Urothelium cell line (cell line): ENCODE measurements at regions not wholly inside any gene's neighbourhood (a gene's known extent, or its start where the extent isn't known, plus 50 kb on each side); places are given as distances from the start of the nearest gene placed in this dataset.
A peak's percentile ranks its signal among the peaks of the same experiment; 100 is the strongest.

Source experiments
- DNase-seq: peaks from one replicate; pipeline ENCODE4 v3.0.0; 2011; ENCODE audit warnings: low spot score, mixed read lengths
- FAIRE-seq: peaks from 2 replicates; lab custom pipeline; 2011; peaks lifted over from hg19 to GRCh38; lab: Jason Lieb, UNC

DNA sequence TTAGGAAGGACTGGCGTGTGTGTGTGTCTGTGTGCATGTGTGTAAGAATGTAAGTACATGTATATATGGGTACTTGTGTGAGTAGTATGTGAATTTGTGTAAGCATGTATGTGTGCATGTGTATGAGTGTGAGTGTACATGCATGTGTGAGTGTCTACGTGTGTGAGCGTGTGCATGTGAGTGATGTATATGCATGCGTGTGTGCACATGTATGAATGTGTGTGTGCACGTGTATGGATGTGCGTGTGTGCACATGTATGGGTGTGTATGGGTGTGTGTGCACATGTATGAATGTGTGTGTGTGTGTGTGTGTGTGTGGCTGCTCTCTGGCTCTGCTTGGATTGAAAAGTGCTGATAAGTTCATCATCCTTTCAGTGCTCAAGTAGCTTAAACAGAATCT is 154.5 kb downstream of the TENT4A start:
- peak; percentile 92 for FAIRE-seq

DNA sequence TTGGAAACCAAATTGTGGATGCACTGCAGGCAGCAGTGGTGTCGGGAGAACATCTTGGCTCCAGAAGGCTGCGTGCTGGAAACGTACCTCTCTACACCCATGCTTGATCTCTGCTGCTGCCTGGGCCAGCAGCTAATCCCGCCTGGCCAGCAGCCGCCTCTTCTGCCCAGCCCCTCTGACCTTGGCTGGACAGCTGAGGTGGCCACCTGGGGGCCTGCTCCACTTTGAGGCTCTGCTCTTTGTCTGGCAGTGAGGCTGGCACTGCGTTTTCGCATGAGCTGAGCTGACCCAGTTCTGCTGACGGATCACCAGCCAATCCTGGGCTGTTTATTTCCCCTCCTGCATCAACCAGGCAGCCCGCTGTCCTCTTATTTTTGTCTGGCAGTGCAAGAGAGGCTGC is 154.9 kb downstream of the TENT4A start:
- no peak for FAIRE-seq
- DNase-seq = no peak

More for the DNA sequence above, 154.5 kb downstream of the TENT4A start:
- no peak for DNase-seq

DNA sequence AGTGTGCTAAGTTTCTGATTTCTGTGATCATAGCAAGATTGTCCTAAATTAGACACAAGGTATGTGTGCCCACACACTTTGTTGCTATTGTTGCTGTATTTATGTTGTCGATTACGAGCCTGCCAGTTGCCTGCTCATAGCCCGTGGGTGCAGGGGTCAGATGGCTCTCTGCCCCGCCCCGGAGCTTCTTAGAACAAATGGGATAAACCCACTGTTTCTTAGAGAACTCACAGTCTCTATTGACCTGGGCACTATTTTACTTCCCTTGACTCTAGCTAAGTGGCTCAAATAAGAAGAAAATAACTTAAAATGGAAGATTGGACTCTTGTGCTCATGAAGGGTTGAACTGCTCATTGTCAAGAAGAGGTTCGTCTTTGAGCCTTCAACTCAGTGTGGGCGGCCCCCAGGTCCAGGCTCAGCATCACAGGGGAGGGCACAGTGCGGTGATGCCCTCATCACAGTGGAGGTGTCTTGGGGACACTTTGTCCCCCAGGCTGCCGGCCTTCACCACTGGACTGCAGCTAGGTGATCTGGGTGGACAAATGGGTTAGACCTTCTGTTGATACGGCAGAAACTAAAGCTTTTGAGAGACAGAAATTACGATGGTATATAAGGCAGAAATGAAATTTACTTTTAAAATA is 155.5 kb downstream of the TENT4A start:
- DNase-seq (no peak), FAIRE-seq (no peak)

DNA sequence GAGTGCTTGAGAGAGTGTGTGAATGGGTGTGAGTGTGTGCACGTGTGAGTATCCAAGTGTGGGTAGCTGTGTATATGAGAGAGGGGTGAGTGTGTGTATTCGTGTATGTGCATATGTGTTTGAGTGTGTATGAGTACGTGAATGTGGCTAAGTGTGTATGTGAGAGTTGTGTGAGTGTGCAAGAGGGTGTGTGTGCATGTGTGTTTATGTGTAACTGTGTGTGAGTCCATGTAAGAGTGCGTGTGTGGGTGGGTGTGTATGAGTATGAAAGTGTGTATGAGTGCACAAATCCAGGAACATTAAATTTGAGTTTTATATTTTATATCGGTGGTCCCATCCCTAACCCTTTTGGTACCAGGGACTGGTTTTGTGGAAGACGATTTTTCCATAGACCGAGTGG is 156.4 kb downstream of the TENT4A start:
- FAIRE-seq = no peak
- DNase-seq = no peak

DNA sequence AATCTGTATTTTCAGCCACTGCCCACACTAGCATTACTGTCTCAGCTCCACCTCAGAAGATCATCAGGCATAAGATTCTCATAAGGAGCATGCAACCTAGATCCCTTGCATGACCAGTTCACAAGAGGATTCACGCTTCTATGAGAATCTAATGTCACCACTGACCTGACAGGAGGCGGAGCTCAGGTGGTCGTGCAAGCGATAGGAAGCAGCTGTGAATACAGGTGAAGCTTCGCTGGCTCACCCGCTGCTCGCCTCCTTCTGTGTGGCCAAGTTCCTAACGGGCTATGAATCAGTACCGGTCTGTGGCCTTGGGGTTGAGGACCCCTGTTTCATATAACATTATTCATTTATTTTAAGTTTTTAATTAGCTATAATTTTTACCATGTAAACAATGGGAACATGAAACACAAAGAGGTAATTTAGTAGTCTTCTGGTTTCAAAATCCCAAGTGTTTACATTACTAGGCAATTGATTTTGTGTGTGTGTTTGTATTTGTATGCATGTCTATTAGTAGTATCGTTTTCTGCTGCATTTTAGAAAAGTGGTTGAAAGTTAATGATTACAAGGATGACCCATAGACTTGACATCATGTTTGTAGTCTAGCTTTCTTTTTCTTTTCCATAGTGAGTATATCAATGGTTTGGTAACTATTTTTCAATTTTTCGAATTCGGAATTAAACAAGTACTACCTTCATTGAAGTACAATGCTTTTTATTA is 159.4 kb downstream of the TENT4A start:
- DNase-seq (no peak), FAIRE-seq (no peak)

DNA sequence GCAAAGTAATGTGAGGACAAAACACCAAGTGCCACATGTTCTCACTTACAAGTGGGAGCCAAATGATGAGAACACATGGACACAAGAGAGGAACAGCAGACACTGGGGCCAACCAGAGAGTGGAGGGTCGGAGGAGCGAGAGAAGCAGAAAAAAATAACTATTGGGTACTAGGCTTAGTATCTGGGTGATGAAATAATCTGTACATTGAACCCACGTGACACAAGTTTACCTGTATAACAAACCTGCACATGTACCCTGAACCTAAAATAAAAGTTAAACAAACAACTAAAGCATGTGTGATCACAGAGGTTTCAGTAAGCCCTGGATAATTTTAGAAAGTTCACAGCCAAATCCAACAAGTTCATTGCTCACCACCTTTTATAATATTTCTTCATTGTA is 160.1 kb downstream of the TENT4A start:
- FAIRE-seq = no peak
- no peak for DNase-seq

DNA sequence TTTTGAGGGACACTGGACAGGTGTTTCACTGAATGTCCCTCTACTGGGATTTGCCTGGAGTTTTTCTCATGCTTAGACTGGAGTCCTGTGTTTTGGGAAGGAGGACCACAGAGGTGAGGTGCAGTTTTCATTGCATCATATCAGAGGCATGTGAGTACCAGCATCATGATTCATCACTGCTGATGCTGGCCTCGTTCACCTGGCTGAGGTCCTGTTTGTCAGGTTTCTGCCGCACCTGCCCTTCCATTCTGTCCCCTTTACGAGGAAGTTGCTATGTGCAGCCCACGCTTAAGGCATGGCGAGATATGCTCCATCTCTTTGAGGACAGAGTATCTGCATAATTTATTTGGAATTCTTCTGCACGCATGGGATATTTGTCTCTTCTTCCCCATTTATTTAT is 162.1 kb downstream of the TENT4A start:
- no peak for DNase-seq
- no peak for FAIRE-seq

DNA sequence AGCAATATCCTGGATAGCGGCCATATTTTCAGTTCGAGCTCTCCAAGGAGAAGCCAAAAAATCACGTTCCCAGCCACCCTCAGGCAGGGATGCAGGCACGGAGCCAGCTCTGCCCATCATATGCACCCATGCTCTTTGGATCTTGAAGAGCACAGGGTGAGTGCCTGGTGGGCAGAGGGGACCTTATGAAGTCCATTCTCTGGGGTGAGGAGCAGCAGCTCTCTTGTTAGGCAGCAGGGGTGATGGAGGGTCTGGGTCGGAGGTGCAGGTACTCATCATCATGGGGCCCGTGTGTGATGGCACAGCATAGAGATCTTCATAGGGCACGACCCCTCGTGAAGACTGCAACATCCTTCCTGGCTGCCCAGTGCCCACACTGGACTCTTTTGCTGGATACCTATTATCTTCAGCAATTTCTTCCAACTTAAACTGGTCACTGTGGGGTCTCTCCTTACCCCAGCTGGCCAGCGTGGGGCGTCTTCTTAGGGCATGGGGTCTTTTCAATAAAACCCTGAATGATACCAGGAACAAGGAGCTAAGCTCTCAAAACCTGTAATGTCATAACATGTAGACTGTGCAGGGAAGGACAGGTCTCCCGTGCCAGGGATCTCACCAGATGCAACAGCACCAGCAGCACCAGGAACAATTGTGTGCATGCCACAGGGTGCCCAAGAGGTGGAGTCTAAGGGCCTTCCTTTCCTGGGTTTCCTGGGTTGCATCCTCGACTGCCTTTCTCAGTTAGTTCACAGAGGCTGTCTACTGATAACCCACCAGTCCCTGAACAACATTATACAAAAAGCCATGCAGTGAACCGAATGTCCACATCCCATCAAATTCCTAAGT is 165.0 kb downstream of the TENT4A start:
- DNase-seq (no peak), FAIRE-seq (no peak)

DNA sequence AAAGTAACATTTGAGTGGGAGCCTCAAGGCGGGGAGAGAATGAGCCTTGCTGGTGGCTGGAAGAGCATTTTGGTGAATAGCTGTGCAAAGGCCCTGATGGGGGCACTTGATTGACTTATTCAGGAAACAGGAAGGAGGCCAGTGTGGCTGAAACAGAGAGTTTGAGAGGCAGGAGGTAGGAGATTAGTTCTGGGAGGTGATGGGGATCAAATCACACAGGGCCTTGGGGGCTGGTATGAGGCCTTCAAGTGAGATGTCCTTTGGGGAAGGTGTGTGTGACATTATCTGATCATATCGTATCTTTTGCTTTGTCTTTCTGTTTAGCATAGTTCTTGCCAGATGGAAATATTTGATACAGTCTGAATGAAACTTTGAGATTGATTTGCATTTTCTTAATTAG is 172.3 kb downstream of the TENT4A start:
- DNase-seq (no peak), FAIRE-seq (no peak)

DNA sequence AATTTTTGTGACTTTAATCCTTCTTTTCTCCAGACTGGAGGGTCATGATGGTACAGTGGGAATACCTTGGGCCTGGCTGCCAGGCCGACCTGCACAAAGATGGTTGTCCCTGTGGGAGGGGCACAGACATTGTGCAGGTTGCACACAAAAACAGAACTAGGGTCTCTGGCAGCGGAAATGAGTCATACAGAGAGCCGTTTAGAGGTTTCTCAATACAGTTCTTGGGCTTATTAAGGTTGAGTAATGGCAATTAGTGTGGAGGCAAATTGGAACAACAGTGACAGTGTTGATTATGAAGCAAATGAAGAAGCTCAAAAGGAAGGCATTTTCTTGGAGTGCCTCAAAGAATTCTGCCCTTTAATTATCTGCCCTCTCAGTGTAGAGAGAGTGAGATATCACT is 173.6 kb downstream of the TENT4A start:
- DNase-seq (no peak), FAIRE-seq (no peak)

DNA sequence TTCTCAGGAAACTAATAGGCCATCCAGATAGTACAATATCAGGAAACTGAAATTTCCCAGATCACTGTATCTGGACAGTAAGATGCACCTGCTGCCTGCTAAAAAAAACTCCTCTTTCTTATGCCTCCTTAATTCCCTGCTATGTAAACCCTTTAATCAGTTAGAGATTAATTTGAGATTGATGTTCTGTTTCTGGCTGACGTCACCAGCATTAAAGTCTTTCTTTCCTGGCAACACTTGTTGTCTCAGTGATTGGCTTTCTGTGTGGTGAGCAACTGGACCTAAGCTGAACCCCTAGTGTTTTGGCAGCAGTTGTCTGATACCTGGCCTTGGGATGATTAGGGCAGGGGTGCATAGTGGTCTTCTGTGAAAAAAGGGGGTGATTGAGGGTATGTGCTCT is 175.8 kb downstream of the TENT4A start:
- DNase-seq (no peak), FAIRE-seq (no peak)

DNA sequence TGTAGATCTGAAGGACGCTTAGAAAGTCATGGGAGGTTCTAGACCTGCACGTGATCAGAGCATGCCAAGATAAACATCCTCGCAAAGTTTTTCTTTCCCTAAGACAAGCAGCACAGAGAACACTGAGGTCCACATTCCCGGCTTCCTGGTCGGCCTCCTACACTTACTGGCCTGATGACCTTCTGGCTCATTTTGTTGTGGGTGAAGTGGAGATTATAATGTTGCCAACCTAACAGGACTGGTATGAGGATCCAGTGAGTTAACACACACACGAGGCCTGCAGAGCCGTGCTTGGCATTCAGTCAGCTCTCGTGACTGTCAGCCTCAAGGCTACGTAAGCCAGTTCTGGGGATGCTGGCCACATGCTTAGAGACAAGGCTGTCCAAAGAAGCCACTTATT is 186.0 kb downstream of the TENT4A start:
- FAIRE-seq = no peak
- no peak for DNase-seq

DNA sequence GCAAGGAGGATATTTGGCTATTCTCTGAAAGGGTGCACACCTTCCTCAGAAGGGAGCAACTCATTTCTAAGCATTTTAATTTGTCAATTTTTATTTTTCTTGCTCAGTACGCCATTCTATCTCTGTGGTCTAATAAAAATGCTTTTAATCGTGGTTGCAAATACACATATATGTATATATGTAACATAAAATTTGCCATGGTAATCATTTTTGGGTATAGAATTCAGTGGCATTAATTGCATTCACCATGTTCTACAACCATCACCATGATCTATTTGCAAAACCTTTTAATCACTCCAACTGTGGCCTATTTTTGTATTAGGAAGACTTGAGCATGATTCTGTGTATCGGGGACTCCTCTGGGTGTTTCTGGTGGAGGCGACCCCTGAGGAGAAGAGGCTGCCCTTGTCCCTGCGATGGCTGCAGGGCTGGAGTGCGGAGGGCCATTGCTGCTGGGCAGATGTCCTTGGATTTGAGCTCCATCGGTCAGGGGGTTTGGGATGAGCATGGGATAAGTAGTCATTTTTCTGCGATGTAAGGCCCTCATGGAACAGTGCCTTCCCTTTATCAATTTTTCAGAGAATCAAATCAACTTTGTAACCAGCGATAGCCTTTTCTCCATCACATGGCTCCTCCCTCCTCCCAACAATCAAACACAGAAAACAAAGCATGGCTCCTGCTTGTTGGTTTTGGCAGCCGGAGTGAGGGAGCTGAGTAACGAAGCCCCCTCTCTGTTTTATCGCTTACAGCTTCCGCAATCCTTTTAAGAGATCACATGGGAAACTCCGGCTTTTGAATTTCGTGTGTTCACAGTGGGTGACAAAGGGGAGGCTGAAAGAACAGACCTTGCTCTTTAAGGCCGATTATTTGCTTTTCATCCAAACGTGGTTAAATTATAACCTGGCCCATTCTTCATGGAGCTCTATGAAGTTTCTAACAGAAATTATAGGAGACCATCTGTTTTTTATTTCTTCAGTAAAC is 187.3 kb downstream of the TENT4A start:
- no peak for DNase-seq
- FAIRE-seq = no peak

DNA sequence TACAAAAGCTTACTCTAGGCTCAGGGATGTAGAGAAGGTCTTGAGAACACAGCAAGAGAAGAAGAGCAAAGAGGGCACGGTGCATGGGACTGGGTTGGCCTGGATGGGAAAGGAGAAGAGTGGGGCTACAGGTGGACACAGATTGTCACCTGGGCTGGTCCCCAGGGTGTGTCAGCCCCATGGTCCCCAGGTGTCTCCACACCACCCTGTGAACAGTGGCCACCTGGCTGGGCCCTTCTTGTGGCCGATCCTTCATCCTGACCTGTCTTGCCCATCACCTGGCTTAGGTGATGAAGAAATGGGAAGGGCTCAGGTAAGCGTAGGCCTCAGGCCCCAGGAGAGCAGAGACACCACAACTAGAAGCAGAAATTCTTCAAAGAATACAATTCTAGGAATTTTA is 188.9 kb downstream of the TENT4A start:
- FAIRE-seq = no peak

DNA sequence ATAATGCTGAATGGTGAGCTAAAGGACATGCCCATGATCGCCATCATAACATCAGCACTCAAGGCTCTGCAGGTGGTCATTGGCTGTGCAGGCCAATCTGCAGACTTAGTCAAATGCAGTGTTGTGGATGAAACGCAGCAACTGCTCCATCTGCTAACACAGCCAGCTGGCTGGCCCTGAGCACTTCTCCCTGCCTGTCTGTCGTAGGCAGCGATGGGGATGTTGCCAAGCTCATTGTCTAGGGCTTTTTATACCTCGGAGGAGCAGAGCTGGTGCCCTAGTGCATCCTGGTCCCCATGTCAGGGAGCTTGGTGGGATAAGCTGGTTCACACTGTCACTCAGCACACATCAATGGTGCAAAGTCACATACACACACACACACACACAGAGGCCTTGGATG is 189.4 kb downstream of the TENT4A start:
- DNase-seq (no peak), FAIRE-seq (no peak)

More for the DNA sequence above, 188.9 kb downstream of the TENT4A start:
- no peak for DNase-seq

DNA sequence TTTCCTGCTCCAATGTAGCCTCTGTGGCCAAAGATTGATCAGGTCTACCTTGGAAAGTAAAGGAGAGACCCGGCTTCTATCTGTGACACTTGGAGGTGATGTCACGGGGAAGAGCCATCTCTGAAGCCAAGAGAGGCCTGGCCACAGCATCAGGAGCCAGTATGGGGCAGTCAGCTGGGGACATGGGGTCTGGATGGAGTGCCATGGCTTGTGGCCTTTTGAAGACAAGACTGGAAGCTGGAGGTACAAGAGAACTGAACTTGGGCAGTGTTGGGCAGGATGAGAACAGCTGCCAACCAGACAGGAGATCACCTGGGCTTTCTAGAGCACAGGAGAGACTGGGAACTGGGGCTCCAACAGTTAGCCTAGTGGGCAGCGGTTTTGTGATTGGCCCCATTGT is 190.7 kb downstream of the TENT4A start:
- no peak for FAIRE-seq
- DNase-seq = no peak

DNA sequence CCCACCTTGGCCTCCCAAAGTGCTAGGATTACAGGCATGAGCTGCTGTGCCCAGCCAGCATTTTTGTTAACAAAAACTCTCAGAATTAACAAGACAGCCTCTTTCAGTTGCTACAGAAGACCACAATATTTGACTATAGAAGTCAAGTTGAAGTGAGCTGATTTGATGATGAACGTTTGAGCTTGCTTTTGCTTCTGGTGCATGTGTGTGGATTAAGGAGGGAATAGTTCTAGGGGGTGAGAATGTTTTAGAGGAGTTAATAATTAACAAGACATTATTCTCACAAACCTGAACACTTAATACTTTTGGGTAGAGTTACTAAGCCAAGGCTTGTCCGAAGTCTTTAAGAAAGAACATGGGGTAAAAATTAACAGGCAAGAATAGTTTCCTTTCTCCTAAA is 191.6 kb downstream of the TENT4A start:
- FAIRE-seq = no peak
- no peak for DNase-seq

DNA sequence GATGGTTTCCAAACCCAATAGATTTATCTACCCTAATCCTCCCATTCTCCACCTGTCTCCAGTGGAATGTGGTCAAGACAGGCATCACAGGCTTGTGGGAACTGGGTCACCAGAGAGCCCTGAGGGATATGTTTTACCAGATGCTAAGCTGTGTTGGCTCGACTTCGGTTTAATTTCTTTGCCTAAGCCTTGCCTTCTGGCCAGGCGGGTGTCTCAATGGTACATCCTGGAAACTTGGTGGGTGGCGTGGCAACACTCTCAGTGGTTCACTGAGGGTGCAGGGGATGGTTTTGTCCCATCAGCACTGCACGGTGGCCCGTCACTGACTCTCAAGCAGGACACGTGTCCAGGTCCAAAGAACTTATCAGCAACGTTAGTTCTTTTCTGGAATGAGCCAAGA is 192.2 kb downstream of the TENT4A start:
- DNase-seq (no peak), FAIRE-seq (no peak)

DNA sequence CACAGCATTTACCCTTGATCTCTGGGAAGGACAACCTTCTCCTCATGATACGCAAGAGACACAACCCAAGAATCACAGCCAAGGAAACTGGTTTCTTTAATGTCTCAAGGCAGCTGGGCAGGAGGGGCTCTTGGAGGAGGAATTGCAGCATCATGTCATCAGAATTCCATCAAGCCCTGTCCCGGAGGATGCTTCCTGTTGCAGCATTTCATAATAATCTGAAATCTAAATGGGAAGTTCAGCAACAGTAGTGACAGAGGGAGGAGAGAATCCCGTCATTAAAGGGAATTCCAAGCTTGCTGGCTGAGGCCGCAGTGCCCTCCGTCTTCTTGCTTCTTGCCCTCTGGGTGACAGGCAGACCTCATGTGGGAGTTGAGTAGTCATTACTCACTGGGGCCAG is 192.7 kb downstream of the TENT4A start:
- FAIRE-seq (no peak), DNase-seq (no peak)

DNA sequence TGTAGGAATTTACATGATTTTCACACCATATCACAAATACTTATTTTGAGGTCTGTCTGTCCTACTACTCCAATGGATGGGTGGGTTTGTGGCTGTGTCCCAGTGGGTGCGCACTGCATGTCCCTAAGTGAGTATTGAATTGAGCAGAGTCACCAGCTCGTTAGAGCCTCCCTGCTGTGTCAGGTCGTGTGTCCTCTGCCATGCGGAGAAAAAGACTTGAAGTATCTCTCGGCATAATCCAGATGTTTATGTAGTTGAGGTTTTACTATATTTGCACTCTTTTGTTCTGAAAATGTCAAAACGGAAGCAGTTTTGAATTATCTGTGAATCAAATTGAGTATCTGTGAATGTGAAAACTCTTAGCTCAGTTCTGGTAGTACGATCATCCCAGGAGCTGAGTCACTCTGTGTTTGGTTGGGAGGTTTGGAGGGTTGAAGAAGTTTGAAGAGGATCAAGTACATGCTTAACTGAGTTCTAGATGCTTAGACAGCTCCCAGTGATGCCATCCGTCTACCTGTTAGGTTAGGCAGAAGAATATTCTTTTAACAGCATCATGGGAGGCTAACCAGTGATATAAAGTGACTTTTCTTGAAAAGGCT is 194.2 kb downstream of the TENT4A start:
- DNase-seq (no peak), FAIRE-seq (no peak)
